ENCODE measurements at regions not wholly inside any gene's neighbourhood (a gene's known extent, or its start where the extent isn't known, plus 50 kb on each side); places are given as distances from the start of the nearest gene placed in this dataset.

GRCh38 chr9:75448281-75448680 lies 360.0 kb downstream of the OSTF1 start:
- TF ChIP-seq CTCF (conservative IDR thresholded peaks at IDR 0.05; ENCODE audit: low read length) (no peak), EZH2phosphoT487 (IDR thresholded peaks at IDR 0.05; ENCODE audit: borderline replicate concordance) (no peak)
- no peak overlapping the region for H3K4me3 ChIP-seq (ENCODE audit: low read length, poor library complexity, severe bottlenecking)

GRCh38 chr9:75448955-75449354 lies 360.6 kb downstream of the OSTF1 start:
- Histone ChIP-seq H3K9me2 (replicated peaks; ENCODE audit: low read depth, low read length) (no peaks in the 10 kb centered on the region), H3K4me3 (ENCODE audit: low read length, poor library complexity, severe bottlenecking) (no peak overlapping the region), H3K36me3 (ENCODE audit: insufficient read depth, low read length) (no peaks in the 10 kb centered on the region), H3K4me2 (ENCODE audit: low read depth, low read length, poor library complexity, severe bottlenecking) (no peak overlapping the region), H3F3A (ENCODE audit: low read depth) (no peaks in the 10 kb centered on the region), H2AFZ (ENCODE audit: low read length) (no peak overlapping the region), H3K4me1 (ENCODE audit: insufficient read depth, low read length, poor library complexity, severe bottlenecking) (no peaks in the 10 kb centered on the region), H3K9ac (ENCODE audit: low read depth, low read length, poor library complexity, severe bottlenecking) (no peak overlapping the region), H4K20me1 (ENCODE audit: insufficient read depth, low read length, poor library complexity, severe bottlenecking) (no peaks in the 10 kb centered on the region), H3K27me3 (ENCODE audit: insufficient read depth, low read length, poor library complexity, severe bottlenecking) (no peaks in the 10 kb centered on the region), H3K9me3 (ENCODE audit: insufficient read depth, low read depth, low read length) (no peaks in the 10 kb centered on the region), H3K79me2 (ENCODE audit: insufficient read depth, low read length) (no peaks in the 10 kb centered on the region)
- TF ChIP-seq CTCF (conservative IDR thresholded peaks at IDR 0.05; ENCODE audit: low read length) (no peak), EZH2phosphoT487 (IDR thresholded peaks at IDR 0.05; ENCODE audit: borderline replicate concordance) (no peak)

More at GRCh38 chr9:75448281-75448680, 360.0 kb downstream of the OSTF1 start:
- no peaks in the 10 kb centered on the region for H3F3A ChIP-seq (ENCODE audit: low read depth)
- H3K9me2 ChIP-seq (replicated peaks; ENCODE audit: low read depth, low read length), result no peaks in the 10 kb centered on the region
- no peak overlapping the region for H2AFZ ChIP-seq (ENCODE audit: low read length)
- H3K79me2 ChIP-seq (ENCODE audit: insufficient read depth, low read length), result no peaks in the 10 kb centered on the region
- no peaks in the 10 kb centered on the region for H3K36me3 ChIP-seq (ENCODE audit: insufficient read depth, low read length)
- no peaks in the 10 kb centered on the region for H3K27me3 ChIP-seq (ENCODE audit: insufficient read depth, low read length, poor library complexity, severe bottlenecking)
- H3K4me2 ChIP-seq (ENCODE audit: low read depth, low read length, poor library complexity, severe bottlenecking), result no peak overlapping the region
- H4K20me1 ChIP-seq (ENCODE audit: insufficient read depth, low read length, poor library complexity, severe bottlenecking), result no peaks in the 10 kb centered on the region
- H3K4me1 ChIP-seq (ENCODE audit: insufficient read depth, low read length, poor library complexity, severe bottlenecking), result no peaks in the 10 kb centered on the region
- H3K9ac ChIP-seq (ENCODE audit: low read depth, low read length, poor library complexity, severe bottlenecking), result no peak overlapping the region
- no peaks in the 10 kb centered on the region for H3K9me3 ChIP-seq (ENCODE audit: insufficient read depth, low read depth, low read length)

GRCh38 chr9:75451045-75451444 lies 362.7 kb downstream of the OSTF1 start:
- H3K9me2 ChIP-seq (replicated peaks; ENCODE audit: low read depth, low read length), result no peaks in the 10 kb centered on the region
- H3K4me1 ChIP-seq (ENCODE audit: insufficient read depth, low read length, poor library complexity, severe bottlenecking), result no peaks in the 10 kb centered on the region
- TF ChIP-seq EZH2phosphoT487 (IDR thresholded peaks at IDR 0.05; ENCODE audit: borderline replicate concordance) (no peak), CTCF (conservative IDR thresholded peaks at IDR 0.05; ENCODE audit: low read length) (no peak)
- H3K4me2 ChIP-seq (ENCODE audit: low read depth, low read length, poor library complexity, severe bottlenecking), result no peak overlapping the region
- no peaks in the 10 kb centered on the region for H3K27me3 ChIP-seq (ENCODE audit: insufficient read depth, low read length, poor library complexity, severe bottlenecking)
- no peaks in the 10 kb centered on the region for H3K9me3 ChIP-seq (ENCODE audit: insufficient read depth, low read depth, low read length)
- H3F3A ChIP-seq (ENCODE audit: low read depth), result no peaks in the 10 kb centered on the region
- H2AFZ ChIP-seq (ENCODE audit: low read length), result no peak overlapping the region
- no peak overlapping the region for H3K9ac ChIP-seq (ENCODE audit: low read depth, low read length, poor library complexity, severe bottlenecking)
- H3K36me3 ChIP-seq (ENCODE audit: insufficient read depth, low read length), result no peaks in the 10 kb centered on the region
- no peaks in the 10 kb centered on the region for H3K79me2 ChIP-seq (ENCODE audit: insufficient read depth, low read length)
- H3K4me3 ChIP-seq (ENCODE audit: low read length, poor library complexity, severe bottlenecking), result no peak overlapping the region
- no peaks in the 10 kb centered on the region for H4K20me1 ChIP-seq (ENCODE audit: insufficient read depth, low read length, poor library complexity, severe bottlenecking)

Data from Loucy (cell line).